H9 (cell line): ENCODE measurements at regions not wholly inside any gene's neighbourhood (a gene's known extent, or its start where the extent isn't known, plus 50 kb on each side); places are given as distances from the start of the nearest gene placed in this dataset.

Source experiments
- DNase-seq: peaks from one replicate; pipeline ENCODE4 v3.0.0-alpha.2; 2017
- H2AFZ ChIP-seq: one replicate; pipeline ENCODE4 v1.6.1; 2013; ENCODE audit warnings: mild to moderate bottlenecking, low read length, control low read depth, moderate library complexity
- H2AK5ac ChIP-seq: 2 replicates; pipeline ENCODE4 v1.6.1; 2013; ENCODE audit warnings: low read length, control low read depth, mixed read lengths; ENCODE audit not compliant: insufficient read length
- H2BK120ac ChIP-seq: one replicate; pipeline ENCODE4 v1.6.1; 2013; ENCODE audit warnings: low read depth, mild to moderate bottlenecking, low read length, control low read depth, inconsistent platforms; ENCODE audit not compliant: poor library complexity, severe bottlenecking
- H2BK12ac ChIP-seq: 2 replicates; pipeline ENCODE4 v1.6.1; 2013; ENCODE audit warnings: low read length, control low read depth, mixed read lengths, low read depth; ENCODE audit not compliant: insufficient read length
- H2BK15ac ChIP-seq: 2 replicates; pipeline ENCODE4 v1.6.1; 2013; ENCODE audit warnings: low read depth, low read length, control low read depth
- H2BK20ac ChIP-seq: one replicate; pipeline ENCODE4 v1.6.1; 2013; ENCODE audit warnings: low read depth, mild to moderate bottlenecking, low read length, control low read depth, inconsistent platforms; ENCODE audit not compliant: poor library complexity, severe bottlenecking
- H2BK5ac ChIP-seq: 2 replicates; pipeline ENCODE4 v1.6.1; 2013; ENCODE audit warnings: low read length, control low read depth, mixed read lengths; ENCODE audit not compliant: insufficient read length
- H3K14ac ChIP-seq: 2 replicates; pipeline ENCODE4 v1.6.1; 2013; ENCODE audit warnings: low read length, control low read depth; ENCODE audit not compliant: insufficient read depth
- H3K18ac ChIP-seq: 2 replicates; pipeline ENCODE4 v1.6.1; 2013; ENCODE audit warnings: low read depth, mild to moderate bottlenecking, mixed read lengths, low read length, control low read depth; ENCODE audit not compliant: insufficient read length
- H3K23ac ChIP-seq: 2 replicates; pipeline ENCODE4 v1.6.1; 2013; ENCODE audit warnings: low read length, control low read depth, mixed read lengths, low read depth; ENCODE audit not compliant: insufficient read length
- H3K23me2 ChIP-seq: 2 replicates; pipeline ENCODE4 v1.6.1; 2013; ENCODE audit warnings: low read depth, mild to moderate bottlenecking, mixed read lengths, low read length, control low read depth; ENCODE audit not compliant: insufficient read length, poor library complexity, severe bottlenecking
- H3K27ac ChIP-seq: 2 replicates; pipeline ENCODE4 v1.5.1; 2013; ENCODE audit warnings: low read length, control low read depth, mixed read lengths, low read depth; ENCODE audit not compliant: insufficient read length
- H3K27me3 ChIP-seq: 2 replicates; pipeline ENCODE4 v1.6.1; 2013; ENCODE audit warnings: low read length, control low read depth, inconsistent platforms; ENCODE audit not compliant: insufficient read depth
- H3K4ac ChIP-seq: 2 replicates; pipeline ENCODE4 v1.6.1; 2013; ENCODE audit warnings: low read depth, mild to moderate bottlenecking, control low read depth, inconsistent platforms, low read length, moderate library complexity
- H3K4me1 ChIP-seq: 2 replicates; pipeline ENCODE4 v1.6.1; 2013; ENCODE audit warnings: low read length, control low read depth, inconsistent platforms; ENCODE audit not compliant: insufficient read depth
- H3K4me2 ChIP-seq: 2 replicates; pipeline ENCODE4 v1.6.1; 2013; ENCODE audit warnings: low read length, control low read depth, mixed read lengths; ENCODE audit not compliant: insufficient read length, insufficient read depth
- H3K56ac ChIP-seq: 2 replicates; pipeline ENCODE4 v1.6.1; 2013; ENCODE audit warnings: low read depth, mild to moderate bottlenecking, mixed read lengths, low read length, control low read depth; ENCODE audit not compliant: insufficient read length
- H3K79me1 ChIP-seq: 2 replicates; pipeline ENCODE4 v1.6.1; 2013; ENCODE audit warnings: low read depth, mild to moderate bottlenecking, moderate library complexity, low read length, control low read depth, inconsistent platforms; ENCODE audit not compliant: insufficient read depth, poor library complexity, severe bottlenecking
- H3K79me2 ChIP-seq: 2 replicates; pipeline ENCODE4 v1.6.1; 2013; ENCODE audit warnings: low read length, control low read depth, inconsistent platforms; ENCODE audit not compliant: insufficient read depth
- H3K9ac ChIP-seq: 2 replicates; pipeline ENCODE4 v1.6.1; 2013; ENCODE audit warnings: low read length, control low read depth, mixed read lengths; ENCODE audit not compliant: insufficient read length; ENCODE audit errors: extremely low read depth
- H3K9me3 ChIP-seq: one replicate; pipeline ENCODE4 v1.6.1; 2013; ENCODE audit warnings: low read depth, low read length, inconsistent platforms; ENCODE audit not compliant: control insufficient read depth
- H3T11ph ChIP-seq: one replicate; pipeline ENCODE4 v1.6.1; 2013; ENCODE audit warnings: mild to moderate bottlenecking, low read length, control low read depth, inconsistent platforms
- H4K20me1 ChIP-seq: one replicate; pipeline ENCODE4 v1.6.1; 2013; ENCODE audit not compliant: control insufficient read depth, insufficient read length, insufficient read depth
- H4K5ac ChIP-seq: 2 replicates; pipeline ENCODE4 v1.6.1; 2013; ENCODE audit warnings: low read depth, mild to moderate bottlenecking, mixed read lengths, low read length, control low read depth; ENCODE audit not compliant: insufficient read length
- H4K8ac ChIP-seq: replicated peaks from 2 replicates; pipeline ENCODE4 v1.6.1; 2013; ENCODE audit warnings: low read length, control low read depth, mixed read lengths, low read depth; ENCODE audit not compliant: insufficient read length
- H4K91ac ChIP-seq: 2 replicates; pipeline ENCODE4 v1.6.1; 2013; ENCODE audit warnings: low read depth, mild to moderate bottlenecking, moderate library complexity, mixed read lengths, low read length, control low read depth; ENCODE audit not compliant: insufficient read length
- H3K27ac Mint-ChIP-seq, 3 experiments: 2 replicates in 2 of 3; 3 replicates in 1 of 3; pipeline ENCODE4 v1.8.0; 2020 to 2021; ENCODE audit warnings: mixed read lengths in 3 of 3, mild to moderate bottlenecking in 1 of 3, moderate library complexity in 1 of 3
- H3K27me3 Mint-ChIP-seq: 2 replicates; pipeline ENCODE4 v1.8.0; 2021; ENCODE audit warnings: low read depth, mild to moderate bottlenecking, moderate library complexity, mixed read lengths
- H3K36me3 Mint-ChIP-seq, 3 experiments: 2 replicates in 2 of 3; 3 replicates in 1 of 3; pipeline ENCODE4 v1.8.0; 2020 to 2021; ENCODE audit warnings: low read depth in 3 of 3, mixed read lengths in 3 of 3; ENCODE audit not compliant: insufficient read depth in 1 of 3
- H3K4me1 Mint-ChIP-seq, 2 experiments: 2 replicates each; pipeline ENCODE4 v1.8.0; 2020; ENCODE audit warnings: mixed read lengths in 2 of 2
- H3K4me3 Mint-ChIP-seq, 2 experiments: 2 replicates in 1 of 2; 3 replicates in 1 of 2; pipeline ENCODE4 v1.8.0; 2020 to 2021; ENCODE audit warnings: mild to moderate bottlenecking in 2 of 2, mixed read lengths in 2 of 2, moderate library complexity in 1 of 2
- H3K9me3 Mint-ChIP-seq, 2 experiments: 2 replicates in 1 of 2; 3 replicates in 1 of 2; pipeline ENCODE4 v1.8.0; 2020; ENCODE audit warnings: mild to moderate bottlenecking in 2 of 2, mixed read lengths in 2 of 2, moderate library complexity in 1 of 2
- CTCF ChIP-seq: fragments of 200-600 bp; sonication (generic); conservative IDR thresholded peaks from 3 replicates; pipeline ENCODE4 v1.8.0; 2021; ENCODE audit warnings: antibody characterized with exemption, mild to moderate bottlenecking
- WGBS: extraction: QIAGEN DNeasy Blood & Tissue Kit; methylation state at CpG from one replicate; pipeline ENCODE4 v1.1.7; 2013; ENCODE audit warnings: missing lambda C conversion rate, low lambda C conversion rate, mixed read lengths; ENCODE audit not compliant: insufficient read length; ENCODE audit errors: extremely low coverage; 5-methylcytosine and 5-hydroxymethylcytosine counted together

- Histone ChIP-seq H3K27ac (no peak overlapping the region), H3T11ph (no peak overlapping the region), H3K79me2 (no peaks in the 10 kb centered on the region), H4K8ac (no peak overlapping the region), H2BK120ac (no peak overlapping the region), H3K79me1 (no peaks in the 10 kb centered on the region), H3K4ac (no peak overlapping the region), H3K4me1 (no peaks in the 10 kb centered on the region), H3K27me3 (no peaks in the 10 kb centered on the region), H2BK15ac (no peak overlapping the region), H3K9ac (no peak overlapping the region), H2AK5ac (no peak overlapping the region), H2AFZ (no peak overlapping the region), H3K23ac (no peak overlapping the region), H3K14ac (no peak overlapping the region), H2BK12ac (no peak overlapping the region), H3K18ac (no peak overlapping the region), H4K5ac (no peak overlapping the region), H3K56ac (no peak overlapping the region), H2BK20ac (no peak overlapping the region), H3K4me2 (no peak overlapping the region), H4K20me1 (no peaks in the 10 kb centered on the region), H4K91ac (no peak overlapping the region), H3K23me2 (no peaks in the 10 kb centered on the region), H3K9me3 (no peaks in the 10 kb centered on the region), H2BK5ac (no peak overlapping the region)
- peaks cover 1% of the 10 kb centered on the region for H3K27me3 Mint-ChIP-seq
- no CpG with 5 or more reads among the region's 9 CpGs for WGBS
- peaks cover 21 to 28% of the 10 kb centered on the region in 2 experiments for H3K4me1 Mint-ChIP-seq
- no peak overlapping the region for H3K4me3 Mint-ChIP-seq
- H3K36me3 Mint-ChIP-seq = no peaks in the 10 kb centered on the region
- peak; percentile 78 for TF ChIP-seq CTCF
- H3K27ac Mint-ChIP-seq = no peak overlapping the region
- DNase-seq = peak; percentile 77
- no peaks in the 10 kb centered on the region for H3K9me3 Mint-ChIP-seq
Measured at GRCh38 chr12:3964439-3964838, 91.2 kb upstream of the PARP11 start.
